Psoas muscle (tissue), 7 donors: ENCODE measurements at regions not wholly inside any gene's neighbourhood (a gene's known extent, or its start where the extent isn't known, plus 50 kb on each side); places are given as distances from the start of the nearest gene placed in this dataset.

Experiments used
- ATAC-seq, 4 donors: fragments of 200-7000 bp; cut with Tn5 transposase; one replicate each; pipeline ENCODE4 v1.9.1; 2020; ENCODE audit warnings: moderate library complexity in 3 of 4, mild to moderate bottlenecking in 2 of 4
- DNase-seq, 2 donors: peaks; one replicate each; pipeline ENCODE4 v3.0.0-alpha.2; 2020
- H3K27ac ChIP-seq: fragments of 200-600 bp; one replicate; pipeline ENCODE4 v1.8.0; 2022
- H3K27me3 ChIP-seq, 3 donors: fragments of 200-600 bp in 1 of 3; one replicate each; pipeline versions ENCODE4 v1.6.1 to v1.8.0; 2013 to 2022; ENCODE audit warnings: low read length in 2 of 3, mild to moderate bottlenecking in 2 of 3, moderate library complexity in 1 of 3; ENCODE audit not compliant: insufficient read depth in 3 of 3
- H3K36me3 ChIP-seq, 2 donors: fragments of 200-600 bp in 1 of 2; one replicate each; pipeline versions ENCODE4 v1.6.1 to v1.8.0; 2013 to 2022; ENCODE audit warnings: low read depth in 1 of 2, mild to moderate bottlenecking in 1 of 2, moderate library complexity in 1 of 2; ENCODE audit not compliant: insufficient read depth in 1 of 2
- H3K4me1 ChIP-seq: fragments of 200-600 bp; one replicate; pipeline ENCODE4 v1.8.0; 2022
- H3K4me3 ChIP-seq: fragments of 200-600 bp; one replicate; pipeline ENCODE4 v1.8.0; 2022; ENCODE audit warnings: mild to moderate bottlenecking
- H3K9me3 ChIP-seq: fragments of 200-600 bp; one replicate; pipeline ENCODE4 v1.8.0; 2022
- CTCF ChIP-seq: fragments of 200-600 bp; IDR thresholded peaks from one replicate; pipeline ENCODE4 v1.8.0; 2022; ENCODE audit warnings: antibody characterized with exemption
- WGBS, 3 donors: extraction: QIAGEN DNeasy Blood & Tissue Kit; methylation state at CpG; one replicate each; pipeline versions ENCODE4 v1.1.6 to v1.1.7; 2013; 5-methylcytosine and 5-hydroxymethylcytosine counted together
- intact Hi-C, 2 donors: fragments of 100-400 bp; cut with DNase I; formaldehyde crosslinking; loops; one replicate each; pipeline versions ENCODE4 v1.11.0 to v1.14.2; 2022
- donor health status: healthy with polysubstance abuse.
- donor health status: DM: no; HTN: no; CAD: no; lungs with moderate emphysema.
- donor health status: Bipolar disorder and iron deficiency.
- donor health status: healthy.
- donor health status: DM: yes; HTN: yes; CAD: no.
- donor health status: DM: no; HTN: no; CAD: no.
- donor health status: DM: yes; HTN: yes; CAD: no.

GRCh38 chr15:96121086-96121920, 209.2 kb upstream of the NR2F2 start:
- intact Hi-C loops: no loop called here
- Histone ChIP-seq H3K27ac (no peak overlapping the region), H3K4me1 (no peaks in the 10 kb centered on the region), H3K27me3 (no peaks in the 10 kb centered on the region), H3K36me3 (no peaks in the 10 kb centered on the region), H3K9me3 (no peaks in the 10 kb centered on the region), H3K4me3 (no peak overlapping the region)
- TF ChIP-seq CTCF: no peak
- WGBS, 3 donors: 75 to 83% (median 76%) methylated on average over 12 of the region's 12 CpGs
- ATAC-seq (no peak), DNase-seq (no peak)

GRCh38 chr15:96122077-96123027, 208.1 kb upstream of the NR2F2 start:
- intact Hi-C loops: no loop called here
- ATAC-seq: no peak

GRCh38 chr15:96123028-96123400, 207.5 kb upstream of the NR2F2 start:
- Histone ChIP-seq H3K27ac (no peak overlapping the region), H3K27me3 (no peaks in the 10 kb centered on the region), H3K36me3 (no peaks in the 10 kb centered on the region), H3K4me3 (no peak overlapping the region), H3K9me3 (no peaks in the 10 kb centered on the region), H3K4me1 (no peaks in the 10 kb centered on the region)
- no peak for ATAC-seq
- 73 to 78% (median 77%) methylated on average over 7 of the region's 7 CpGs for WGBS, 3 donors
- intact Hi-C loops: no loop called here
- TF ChIP-seq CTCF: no peak
- DNase-seq: no peak

More at GRCh38 chr15:96122077-96123027, 208.1 kb upstream of the NR2F2 start:
- no peak overlapping the region for H3K27ac ChIP-seq
- no peaks in the 10 kb centered on the region for H3K9me3 ChIP-seq
- H3K4me1 ChIP-seq: no peaks in the 10 kb centered on the region
- H3K4me3 ChIP-seq: no peak overlapping the region
- 79 to 82% (median 81%) methylated on average over 5 of the region's 5 CpGs for WGBS, 3 donors
- no peaks in the 10 kb centered on the region for H3K36me3 ChIP-seq
- no peak for DNase-seq
- TF ChIP-seq CTCF: no peak
- no peaks in the 10 kb centered on the region for H3K27me3 ChIP-seq

- DNase-seq (no peak), ATAC-seq (no peak)
- Histone ChIP-seq H3K27me3 (no peaks in the 10 kb centered on the region), H3K36me3 (no peaks in the 10 kb centered on the region), H3K4me3 (no peak overlapping the region), H3K9me3 (no peaks in the 10 kb centered on the region), H3K27ac (no peak overlapping the region), H3K4me1 (no peaks in the 10 kb centered on the region)
- 61 to 66% (median 61%) methylated on average over 5 of the region's 5 CpGs for WGBS, 3 donors
- intact Hi-C loops: no loop called here
- no peak for TF ChIP-seq CTCF
Observed at GRCh38 chr15:96123630-96124187, 206.8 kb upstream of the NR2F2 start.
